ENCODE measurements at regions not wholly inside any gene's neighbourhood (a gene's known extent, or its start where the extent isn't known, plus 50 kb on each side); places are given as distances from the start of the nearest gene placed in this dataset.

GRCh38 chr6:133630651-133631050 lies 258.3 kb upstream of the TCF21 start:
- DNase-seq (ENCODE audit: low read depth in 2 of 2, low spot score in 1 of 2), result no peak

GRCh38 chr6:133631421-133631820 lies 257.5 kb upstream of the TCF21 start:
- no peak for DNase-seq (ENCODE audit: low read depth in 2 of 2, low spot score in 1 of 2)

GRCh38 chr6:133632206-133632605 lies 256.7 kb upstream of the TCF21 start:
- no peak for DNase-seq (ENCODE audit: low read depth in 2 of 2, low spot score in 1 of 2)

GRCh38 chr6:133632906-133633305 lies 256.0 kb upstream of the TCF21 start:
- no peak for DNase-seq (ENCODE audit: low read depth in 2 of 2, low spot score in 1 of 2)

- no peak for DNase-seq (ENCODE audit: low read depth in 2 of 2, low spot score in 1 of 2)
Measured at GRCh38 chr6:133634474-133634873, 254.4 kb upstream of the TCF21 start.

- DNase-seq (ENCODE audit: low read depth in 2 of 2, low spot score in 1 of 2), result no peak
Measured at GRCh38 chr6:133635447-133635846, 253.5 kb upstream of the TCF21 start.

- DNase-seq (ENCODE audit: low read depth in 2 of 2, low spot score in 1 of 2), result no peak
Measured at GRCh38 chr6:133637436-133637835, 251.5 kb upstream of the TCF21 start.

- DNase-seq (ENCODE audit: low read depth in 2 of 2, low spot score in 1 of 2), result no peak
Measured at GRCh38 chr6:133637874-133638273, 251.0 kb upstream of the TCF21 start.

GRCh38 chr6:133641104-133641503 lies 247.8 kb upstream of the TCF21 start:
- DNase-seq (ENCODE audit: low read depth in 2 of 2, low spot score in 1 of 2), result no peak

- no peak for DNase-seq (ENCODE audit: low read depth in 2 of 2, low spot score in 1 of 2)
Measured at GRCh38 chr6:133644548-133644891, 244.4 kb upstream of the TCF21 start.

GRCh38 chr6:133644892-133645619 lies 243.9 kb upstream of the TCF21 start:
- no peak for DNase-seq (ENCODE audit: low read depth in 2 of 2, low spot score in 1 of 2)

GRCh38 chr6:133645966-133646740 lies 242.8 kb upstream of the TCF21 start:
- DNase-seq (ENCODE audit: low read depth in 2 of 2, low spot score in 1 of 2), result no peak

- no peak for DNase-seq (ENCODE audit: low read depth in 2 of 2, low spot score in 1 of 2)
Measured at GRCh38 chr6:133648581-133648980, 240.3 kb upstream of the TCF21 start.

GRCh38 chr6:133671376-133671775 lies 217.5 kb upstream of the TCF21 start:
- no peak for DNase-seq (ENCODE audit: low read depth in 2 of 2, low spot score in 1 of 2)

- DNase-seq (ENCODE audit: low read depth in 2 of 2, low spot score in 1 of 2), result no peak
Measured at GRCh38 chr6:133673056-133673455, 215.9 kb upstream of the TCF21 start.

GRCh38 chr6:133674661-133675060 lies 214.3 kb upstream of the TCF21 start:
- DNase-seq (ENCODE audit: low read depth in 2 of 2, low spot score in 1 of 2), result no peak

GRCh38 chr6:133680994-133681393 lies 207.9 kb upstream of the TCF21 start:
- DNase-seq (ENCODE audit: low read depth in 2 of 2, low spot score in 1 of 2), result no peak

- no peak for DNase-seq (ENCODE audit: low read depth in 2 of 2, low spot score in 1 of 2)
Measured at GRCh38 chr6:133681891-133682290, 207.0 kb upstream of the TCF21 start.

- no peak for DNase-seq (ENCODE audit: low read depth in 2 of 2, low spot score in 1 of 2)
Measured at GRCh38 chr6:133682506-133683307, 206.2 kb upstream of the TCF21 start.

GRCh38 chr6:133683308-133683580 lies 205.7 kb upstream of the TCF21 start:
- DNase-seq (ENCODE audit: low read depth in 2 of 2, low spot score in 1 of 2), result no peak

- DNase-seq (ENCODE audit: low read depth in 2 of 2, low spot score in 1 of 2), result no peak
Measured at GRCh38 chr6:133683606-133684005, 205.3 kb upstream of the TCF21 start.
